ENCODE measurements at regions not wholly inside any gene's neighbourhood (a gene's known extent, or its start where the extent isn't known, plus 50 kb on each side); places are given as distances from the start of the nearest gene placed in this dataset.

DNA sequence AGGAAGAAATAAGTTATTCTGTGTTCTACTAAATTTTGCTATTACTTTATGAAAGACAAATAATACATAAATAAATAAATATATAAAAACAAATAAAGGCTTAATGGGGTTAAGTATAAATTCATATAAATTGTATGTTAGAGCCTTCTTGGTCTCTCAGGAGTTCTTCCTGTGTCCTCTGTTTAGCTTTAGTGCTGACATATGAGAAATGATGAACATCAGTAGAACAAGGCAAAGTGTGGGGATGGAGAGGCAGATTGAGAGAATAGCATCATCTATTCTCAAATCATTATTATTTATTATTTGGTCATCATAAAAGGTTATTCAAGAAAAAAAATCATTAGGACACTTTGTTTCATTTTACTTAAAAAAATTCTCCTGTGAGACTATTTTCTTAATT is 468.1 kb upstream of the CHST9 start:
- Mint-ChIP-seq H3K27ac (ENCODE audit: unreplicated experiment) (no peak overlapping the region), H3K4me1 (ENCODE audit: low read depth, unreplicated experiment) (no peaks in the 10 kb centered on the region), H3K36me3 (ENCODE audit: unreplicated experiment) (no peaks in the 10 kb centered on the region), H3K4me3 (ENCODE audit: unreplicated experiment) (no peak overlapping the region), H3K9me3 (ENCODE audit: unreplicated experiment) (no peaks in the 10 kb centered on the region), H3K27me3 (ENCODE audit: unreplicated experiment) (no peaks in the 10 kb centered on the region)
- TF ChIP-seq, protein P1, sequence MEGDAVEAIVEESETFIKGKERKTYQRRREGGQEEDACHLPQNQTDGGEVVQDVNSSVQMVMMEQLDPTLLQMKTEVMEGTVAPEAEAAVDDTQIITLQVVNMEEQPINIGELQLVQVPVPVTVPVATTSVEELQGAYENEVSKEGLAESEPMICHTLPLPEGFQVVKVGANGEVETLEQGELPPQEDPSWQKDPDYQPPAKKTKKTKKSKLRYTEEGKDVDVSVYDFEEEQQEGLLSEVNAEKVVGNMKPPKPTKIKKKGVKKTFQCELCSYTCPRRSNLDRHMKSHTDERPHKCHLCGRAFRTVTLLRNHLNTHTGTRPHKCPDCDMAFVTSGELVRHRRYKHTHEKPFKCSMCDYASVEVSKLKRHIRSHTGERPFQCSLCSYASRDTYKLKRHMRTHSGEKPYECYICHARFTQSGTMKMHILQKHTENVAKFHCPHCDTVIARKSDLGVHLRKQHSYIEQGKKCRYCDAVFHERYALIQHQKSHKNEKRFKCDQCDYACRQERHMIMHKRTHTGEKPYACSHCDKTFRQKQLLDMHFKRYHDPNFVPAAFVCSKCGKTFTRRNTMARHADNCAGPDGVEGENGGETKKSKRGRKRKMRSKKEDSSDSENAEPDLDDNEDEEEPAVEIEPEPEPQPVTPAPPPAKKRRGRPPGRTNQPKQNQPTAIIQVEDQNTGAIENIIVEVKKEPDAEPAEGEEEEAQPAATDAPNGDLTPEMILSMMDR (IDR thresholded peaks at IDR 0.05; ENCODE audit: partially characterized antibody, unreplicated experiment): no peak
- no peak for DNase-seq

- H3K27ac Mint-ChIP-seq (ENCODE audit: unreplicated experiment): no peak overlapping the region
- H3K36me3 Mint-ChIP-seq (ENCODE audit: unreplicated experiment): no peaks in the 10 kb centered on the region
- H3K9me3 Mint-ChIP-seq (ENCODE audit: unreplicated experiment): no peaks in the 10 kb centered on the region
- no peaks in the 10 kb centered on the region for H3K4me1 Mint-ChIP-seq (ENCODE audit: low read depth, unreplicated experiment)
- no peaks in the 10 kb centered on the region for H3K27me3 Mint-ChIP-seq (ENCODE audit: unreplicated experiment)
- no peak for DNase-seq
- TF ChIP-seq, protein P1 (IDR thresholded peaks at IDR 0.05; ENCODE audit: partially characterized antibody, unreplicated experiment): no peak
- H3K4me3 Mint-ChIP-seq (ENCODE audit: unreplicated experiment): no peak overlapping the region
These were observed 467.5 kb upstream of the CHST9 start for GRCh38 chr18:27652480-27653121.

DNA sequence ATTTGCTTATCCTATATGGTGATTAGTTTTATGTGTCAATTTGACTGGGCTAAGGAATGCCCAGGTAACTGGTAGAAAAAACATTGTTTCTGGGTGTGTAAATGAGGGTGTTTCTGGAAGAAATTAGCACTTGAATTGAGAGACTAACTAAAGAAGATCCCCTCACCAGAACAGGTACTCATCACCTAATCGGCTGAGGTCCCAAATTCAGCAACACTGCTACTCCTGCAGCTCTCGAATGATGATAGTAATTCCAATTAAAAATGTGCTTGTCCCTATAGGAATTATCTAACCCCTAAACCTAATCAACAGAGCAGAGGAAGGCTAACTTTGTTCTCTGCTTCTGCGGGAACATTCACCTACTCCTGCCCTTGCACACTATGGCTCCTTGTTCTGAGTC is 464.5 kb upstream of the CHST9 start:
- TF ChIP-seq, protein P1 (IDR thresholded peaks at IDR 0.05; ENCODE audit: partially characterized antibody, unreplicated experiment): no peak

DNA sequence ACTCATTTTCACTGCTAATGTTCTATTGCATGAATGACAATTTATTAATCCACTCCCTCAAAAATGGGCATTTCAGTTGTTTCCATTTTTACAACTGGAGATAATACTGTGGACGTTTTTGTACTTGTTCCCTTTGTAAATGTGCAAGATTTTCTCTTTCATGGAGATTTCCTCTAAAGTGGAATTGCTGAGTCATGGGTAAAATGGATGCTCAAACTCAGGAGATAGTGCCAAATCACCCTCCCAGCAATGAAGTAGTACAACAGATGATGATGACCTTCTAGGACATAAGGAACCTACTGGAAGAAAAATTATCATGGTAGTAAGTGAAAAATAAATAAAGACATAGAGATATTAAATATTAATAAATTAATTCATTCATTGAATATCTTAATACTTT is 460.8 kb upstream of the CHST9 start:
- Mint-ChIP-seq H3K27ac (ENCODE audit: unreplicated experiment) (no peak overlapping the region), H3K4me3 (ENCODE audit: unreplicated experiment) (no peak overlapping the region), H3K36me3 (ENCODE audit: unreplicated experiment) (no peaks in the 10 kb centered on the region), H3K27me3 (ENCODE audit: unreplicated experiment) (no peaks in the 10 kb centered on the region), H3K9me3 (ENCODE audit: unreplicated experiment) (no peaks in the 10 kb centered on the region), H3K4me1 (ENCODE audit: low read depth, unreplicated experiment) (no peaks in the 10 kb centered on the region)
- TF ChIP-seq, protein P1 (IDR thresholded peaks at IDR 0.05; ENCODE audit: partially characterized antibody, unreplicated experiment): no peak
- no peak for DNase-seq

More for the DNA sequence above, 464.5 kb upstream of the CHST9 start:
- Mint-ChIP-seq H3K27me3 (ENCODE audit: unreplicated experiment) (no peaks in the 10 kb centered on the region), H3K27ac (ENCODE audit: unreplicated experiment) (no peak overlapping the region), H3K9me3 (ENCODE audit: unreplicated experiment) (no peaks in the 10 kb centered on the region), H3K4me3 (ENCODE audit: unreplicated experiment) (no peak overlapping the region), H3K4me1 (ENCODE audit: low read depth, unreplicated experiment) (no peaks in the 10 kb centered on the region), H3K36me3 (ENCODE audit: unreplicated experiment) (no peaks in the 10 kb centered on the region)
- no peak for DNase-seq

DNA sequence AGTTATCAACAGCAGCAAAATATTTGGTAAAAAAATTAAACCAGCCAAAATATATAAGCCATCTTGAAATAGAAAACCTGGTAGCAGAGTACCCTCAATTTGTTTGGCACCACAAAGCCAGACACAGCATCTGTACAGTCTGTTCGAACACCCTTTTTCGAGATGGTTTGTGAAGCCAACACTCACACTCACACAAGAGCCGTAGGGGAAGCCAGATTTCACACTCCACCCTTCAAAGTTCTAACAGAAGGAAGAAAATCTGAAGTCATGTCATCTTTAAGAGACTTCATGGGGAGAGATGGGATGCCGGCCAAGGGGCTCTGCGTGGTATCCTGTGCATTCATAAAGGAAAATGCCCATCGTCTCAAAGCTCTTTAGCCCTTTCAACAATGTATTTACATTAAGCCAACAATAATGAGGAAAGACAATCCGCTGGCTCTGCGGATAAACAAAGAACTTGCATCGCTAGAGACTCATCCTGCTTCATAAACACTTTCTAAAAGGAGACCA is 451.5 kb upstream of the CHST9 start:
- Mint-ChIP-seq H3K27me3 (ENCODE audit: unreplicated experiment) (no peaks in the 10 kb centered on the region), H3K9me3 (ENCODE audit: unreplicated experiment) (no peaks in the 10 kb centered on the region), H3K4me3 (ENCODE audit: unreplicated experiment) (no peak overlapping the region), H3K4me1 (ENCODE audit: low read depth, unreplicated experiment) (peaks cover 7% of the 10 kb centered on the region), H3K27ac (ENCODE audit: unreplicated experiment) (peak overlapping the region; percentile 21), H3K36me3 (ENCODE audit: unreplicated experiment) (no peaks in the 10 kb centered on the region)
- no peak for DNase-seq
- TF ChIP-seq, protein P1 (IDR thresholded peaks at IDR 0.05; ENCODE audit: partially characterized antibody, unreplicated experiment): no peak

Measured in glutamatergic neuron (in vitro differentiated cells).